NB4 (cell line): ENCODE measurements at regions not wholly inside any gene's neighbourhood (a gene's known extent, or its start where the extent isn't known, plus 50 kb on each side); places are given as distances from the start of the nearest gene placed in this dataset.

ENCODE experiments used
- DNase-seq: peaks from one replicate; pipeline ENCODE4 v3.0.0; 2010; ENCODE audit warnings: low read depth
- H3K4me3 ChIP-seq: one replicate; pipeline ENCODE4 v1.5.1; 2011; ENCODE audit warnings: mild to moderate bottlenecking, low read depth, low read length, moderate library complexity
- CTCF ChIP-seq: IDR thresholded peaks from one replicate; pipeline ENCODE4 v1.5.1; 2012; ENCODE audit warnings: low read depth, low read length
- MAX ChIP-seq: IDR thresholded peaks from 2 replicates; pipeline ENCODE4 v1.6.1; 2011; ENCODE audit warnings: low read depth, low read length
- MYC ChIP-seq: IDR thresholded peaks from 2 replicates; pipeline ENCODE4 v1.6.1; 2011; ENCODE audit warnings: low read depth, low read length
- POLR2A ChIP-seq: IDR thresholded peaks from 2 replicates; pipeline ENCODE4 v1.6.1; 2011; ENCODE audit warnings: mild to moderate bottlenecking; ENCODE audit not compliant: insufficient read length; ENCODE audit errors: extremely low read depth

DNA sequence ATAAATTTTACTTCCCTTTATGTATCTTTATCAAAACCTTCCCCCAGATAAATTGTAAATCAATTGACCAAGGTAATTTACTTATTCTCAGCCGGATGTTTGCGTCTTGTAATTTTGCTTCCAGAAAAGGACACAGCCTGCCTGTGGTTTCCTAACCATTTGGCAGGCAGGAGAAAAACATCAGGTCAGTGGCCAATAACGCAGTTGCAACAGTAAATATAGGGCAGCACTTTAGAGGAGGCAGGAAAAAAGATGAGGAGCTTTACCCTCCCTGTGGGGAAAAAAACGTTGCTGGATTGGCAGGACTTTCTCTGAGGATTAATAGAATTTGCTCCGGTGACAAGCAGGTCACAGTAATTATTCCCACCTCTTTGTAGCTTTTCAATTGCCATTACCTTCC, 2618.1 kb downstream of the ARAP2 start:
- TF ChIP-seq POLR2A (no peak), MAX (no peak), MYC (no peak), CTCF (no peak)
- no peak for DNase-seq
- H3K4me3 ChIP-seq = no peak overlapping the region

DNA sequence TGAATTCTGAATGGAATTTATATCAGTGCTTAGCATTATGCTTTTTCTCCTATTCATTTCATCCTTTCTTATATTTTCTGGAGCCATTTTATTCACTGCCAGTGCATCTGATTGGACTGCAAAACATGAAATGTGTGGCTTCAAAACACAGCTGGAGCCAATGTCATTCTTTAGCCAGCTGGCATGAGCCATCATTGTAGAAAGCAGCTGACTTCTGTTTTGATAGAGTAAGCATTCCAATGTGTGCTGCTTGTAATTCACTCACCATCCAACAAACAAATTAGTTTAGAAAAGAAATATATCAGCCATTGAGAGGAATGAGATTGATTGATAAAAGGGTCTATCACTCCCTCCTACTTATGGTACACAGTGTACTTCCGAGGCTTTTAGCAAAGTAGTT, 2616.0 kb downstream of the ARAP2 start:
- no peak for TF ChIP-seq MYC
- no peak overlapping the region for H3K4me3 ChIP-seq
- DNase-seq = no peak

DNA sequence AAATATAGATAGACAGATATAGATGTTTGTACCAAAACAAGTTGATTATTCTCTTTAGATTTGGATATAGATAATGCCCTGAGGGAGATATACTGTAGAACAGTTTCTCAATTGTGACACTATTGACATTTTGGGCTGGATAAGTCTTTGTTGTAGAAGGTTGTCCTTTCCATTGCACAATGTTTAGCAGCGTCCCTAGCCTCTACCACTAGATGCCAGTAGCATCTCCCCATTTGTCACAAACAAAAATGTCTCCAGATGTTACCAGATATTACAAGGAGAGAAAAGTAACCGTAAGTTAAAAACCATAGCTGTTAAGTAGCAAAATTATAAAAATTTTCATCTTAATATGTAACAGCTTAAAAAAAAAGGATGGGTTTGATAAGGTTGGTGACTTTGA, 2595.3 kb downstream of the ARAP2 start:
- no peak overlapping the region for H3K4me3 ChIP-seq
- no peak for TF ChIP-seq MAX
- no peak for TF ChIP-seq POLR2A
- TF ChIP-seq MYC = no peak
- TF ChIP-seq CTCF = no peak
- peak; percentile 28 for DNase-seq

DNA sequence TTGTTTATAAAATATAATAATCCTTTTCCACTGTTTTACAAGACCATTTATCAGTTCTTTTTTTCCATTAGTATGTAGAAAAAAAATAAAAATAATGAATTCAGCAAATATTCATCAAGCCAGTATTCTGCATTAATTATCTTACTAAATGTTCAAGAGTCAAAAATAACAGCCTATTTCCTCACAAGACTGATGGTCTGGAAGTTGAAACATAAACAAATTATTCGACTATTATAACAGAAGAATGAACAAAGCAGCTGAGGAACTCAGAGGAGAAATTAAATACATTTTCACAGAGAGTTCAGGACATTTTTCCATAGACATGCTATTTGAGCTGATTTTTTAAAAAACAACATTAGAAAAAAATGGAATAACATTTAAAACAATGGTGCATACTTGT, 2594.8 kb downstream of the ARAP2 start:
- H3K4me3 ChIP-seq = no peak overlapping the region
- no peak for DNase-seq
- no peak for TF ChIP-seq MYC
- no peak for TF ChIP-seq MAX
- TF ChIP-seq POLR2A = no peak
- TF ChIP-seq CTCF = no peak

- TF ChIP-seq MYC = no peak
- no peak for TF ChIP-seq POLR2A
- no peak for TF ChIP-seq MAX
- no peak for TF ChIP-seq CTCF
- no peak for DNase-seq
- no peak overlapping the region for H3K4me3 ChIP-seq
Measured at GRCh38 chr4:33650036-33650435, 2594.3 kb downstream of the ARAP2 start.

DNA sequence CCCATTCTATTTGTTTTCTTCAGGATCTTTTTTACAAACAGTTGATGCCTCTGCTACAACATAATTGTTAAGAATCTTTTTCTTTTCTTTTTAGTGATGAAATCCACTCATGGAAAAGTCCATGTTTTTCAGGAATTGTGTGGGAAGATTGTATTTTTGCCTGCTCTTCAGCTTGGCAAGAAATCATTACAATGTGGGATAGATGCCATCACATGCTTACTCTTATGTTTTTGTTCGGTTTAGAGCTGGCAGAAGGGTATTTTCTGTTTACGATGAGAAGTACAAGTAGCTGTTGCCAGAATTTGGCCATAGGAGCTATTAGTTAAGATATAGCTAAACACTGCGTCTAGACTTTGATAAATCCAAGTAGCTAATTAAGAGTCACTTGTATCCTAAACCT, 2585.3 kb downstream of the ARAP2 start:
- DNase-seq = no peak
- TF ChIP-seq POLR2A = no peak
- TF ChIP-seq CTCF = no peak
- no peak for TF ChIP-seq MYC
- no peak for TF ChIP-seq MAX

More for the DNA sequence above, 2585.3 kb downstream of the ARAP2 start:
- no peak overlapping the region for H3K4me3 ChIP-seq
